Liver (tissue), 3 donors: ENCODE measurements at regions not wholly inside any gene's neighbourhood (a gene's known extent, or its start where the extent isn't known, plus 50 kb on each side); places are given as distances from the start of the nearest gene placed in this dataset.
"Not testable (repeated sequence)": the region's sequence is repeated elsewhere in the genome, so short reads cannot be mapped to it uniquely, and the experiment has no call there.

Experiments
- CTCF ChIP-seq: fragments of 150-350 bp; IDR thresholded peaks from 2 replicates; pipeline ENCODE4 v1.5.1; 2017; ENCODE audit warnings: improper control_type of control experiment, low read depth, low read length; ENCODE audit not compliant: missing input control
- FOXA1 ChIP-seq: IDR thresholded peaks from 2 replicates; pipeline ENCODE4 v1.6.1; 2016; ENCODE audit warnings: antibody characterized with exemption
- JUND ChIP-seq, 2 donors: IDR thresholded peaks; 2 replicates each; pipeline ENCODE4 v1.6.1; 2016; ENCODE audit warnings: antibody characterized with exemption in 2 of 2
- MAX ChIP-seq: IDR thresholded peaks from 2 replicates; pipeline ENCODE4 v1.6.1; 2016; ENCODE audit warnings: antibody characterized with exemption
- NR2F2 ChIP-seq: IDR thresholded peaks from 2 replicates; pipeline ENCODE4 v1.6.1; 2016; ENCODE audit warnings: antibody characterized with exemption
- RAD21 ChIP-seq, 2 donors: IDR thresholded peaks; 2 replicates each; pipeline ENCODE4 v1.6.1; 2016; ENCODE audit warnings: antibody characterized with exemption in 2 of 2, mild to moderate bottlenecking in 2 of 2
- REST ChIP-seq: IDR thresholded peaks from 2 replicates; pipeline ENCODE4 v1.6.1; 2016; ENCODE audit warnings: antibody characterized with exemption, mild to moderate bottlenecking
- TAF1 ChIP-seq: conservative IDR thresholded peaks from 2 replicates; pipeline ENCODE4 v1.6.1; 2016; ENCODE audit warnings: antibody characterized with exemption, mild to moderate bottlenecking
- YY1 ChIP-seq: IDR thresholded peaks from 2 replicates; pipeline ENCODE4 v1.6.1; 2016; ENCODE audit warnings: antibody characterized with exemption, mild to moderate bottlenecking
- ZBTB33 ChIP-seq: IDR thresholded peaks from 2 replicates; pipeline ENCODE4 v1.6.1; 2016; ENCODE audit warnings: antibody characterized with exemption
- donor health status: healthy.
- donor health status: healthy.

- not testable (repeated sequence) for TF ChIP-seq TAF1; CTCF; RAD21 (IDR thresholded peaks at IDR 0.05); YY1; NR2F2; FOXA1; REST; ZBTB33; JUND (IDR thresholded peaks at IDR 0.05); MAX
These were observed 90.6 kb upstream of the GOLGA6L4 start for GRCh38 chr15:84144946-84145345.
